Neural cell (in vitro differentiated cells): ENCODE measurements at regions not wholly inside any gene's neighbourhood (a gene's known extent, or its start where the extent isn't known, plus 50 kb on each side); places are given as distances from the start of the nearest gene placed in this dataset.

Experiments
- H2AFZ ChIP-seq: fragments of 200-600, 300-800 bp; sonication (generic), shearing (Covaris generic); 2 replicates; pipeline ENCODE4 v1.6.0; 2014; ENCODE audit warnings: low read depth, mild to moderate bottlenecking, antibody characterized with exemption, low read length, moderate library complexity
- H3F3A ChIP-seq: fragments of 200-600 bp; shearing (Covaris generic); 2 replicates; pipeline ENCODE4 v1.6.1; 2016; ENCODE audit warnings: mild to moderate bottlenecking, moderate library complexity, mixed read lengths, antibody characterized with exemption, low read length; ENCODE audit not compliant: insufficient read depth, poor library complexity, severe bottlenecking
- H3K27ac ChIP-seq: fragments of 200-600, 300-800 bp; sonication (generic), shearing (Covaris generic); 2 replicates; pipeline ENCODE4 v1.5.1; 2014; ENCODE audit warnings: mild to moderate bottlenecking, low read length, moderate library complexity
- H3K27me3 ChIP-seq: fragments of 300-800, 200-600 bp; sonication (generic), shearing (Covaris generic); 2 replicates; pipeline ENCODE4 v1.6.0; 2014; ENCODE audit warnings: mild to moderate bottlenecking, low read depth, low read length, moderate library complexity; ENCODE audit not compliant: insufficient read depth
- H3K36me3 ChIP-seq: fragments of 300-800, 200-600 bp; sonication (generic), shearing (Covaris generic); 2 replicates; pipeline ENCODE4 v1.5.1; 2014; ENCODE audit warnings: mild to moderate bottlenecking, antibody characterized with exemption, low read length, moderate library complexity; ENCODE audit not compliant: insufficient read depth
- H3K4me2 ChIP-seq: fragments of 300-800, 200-600 bp; sonication (generic), shearing (Covaris generic); 2 replicates; pipeline ENCODE4 v1.6.0; 2014; ENCODE audit warnings: mild to moderate bottlenecking, low read length
- H3K4me3 ChIP-seq: fragments of 300-800, 200-600 bp; sonication (generic), shearing (Covaris generic); 2 replicates; pipeline ENCODE4 v1.5.1; 2014; ENCODE audit warnings: mild to moderate bottlenecking, low read length, moderate library complexity
- H3K79me2 ChIP-seq: fragments of 200-600 bp; shearing (Covaris generic); replicated peaks from 2 replicates; pipeline ENCODE4 v1.6.0; 2014; ENCODE audit warnings: mild to moderate bottlenecking, low read length, moderate library complexity; ENCODE audit not compliant: insufficient read depth
- H3K9ac ChIP-seq: fragments of 300-800, 200-600 bp; sonication (generic), shearing (Covaris generic); 2 replicates; pipeline ENCODE4 v1.6.1; 2016; ENCODE audit warnings: mild to moderate bottlenecking, low read length, mixed read lengths
- H3K9me2 ChIP-seq: fragments of 200-600 bp; shearing (Covaris generic); 2 replicates; pipeline ENCODE4 v1.6.1; 2016; ENCODE audit warnings: mild to moderate bottlenecking, low read length, mixed read lengths; ENCODE audit not compliant: insufficient read depth
- H3K9me3 ChIP-seq: fragments of 200-600, 300-800 bp; sonication (generic), shearing (Covaris generic); 2 replicates; pipeline ENCODE4 v1.6.1; 2016; ENCODE audit warnings: mild to moderate bottlenecking, mixed run types, low read length, moderate library complexity, mixed read lengths
- H4K20me1 ChIP-seq: fragments of 200-600 bp; shearing (Covaris generic); 2 replicates; pipeline ENCODE4 v1.6.1; 2016; ENCODE audit warnings: mild to moderate bottlenecking, mixed run types; ENCODE audit not compliant: insufficient read depth
- CTCF ChIP-seq: fragments of 450-650 bp; IDR thresholded peaks from 2 replicates; pipeline ENCODE4 v1.5.1; 2014; ENCODE audit warnings: antibody characterized with exemption, mild to moderate bottlenecking, moderate library complexity; ENCODE audit not compliant: poor library complexity, severe bottlenecking
- EP300 ChIP-seq: fragments of 450-650 bp; conservative IDR thresholded peaks from 2 replicates; pipeline ENCODE4 v1.6.1; 2014; ENCODE audit warnings: antibody characterized with exemption, mild to moderate bottlenecking, moderate library complexity; ENCODE audit not compliant: poor library complexity, severe bottlenecking
- EZH2 ChIP-seq: fragments of 200-600, 300-800 bp; shearing (Covaris generic), sonication (generic); IDR thresholded peaks from 2 replicates; pipeline ENCODE4 v1.6.1; 2014; ENCODE audit warnings: antibody characterized with exemption, low read length, borderline replicate concordance, mild to moderate bottlenecking; ENCODE audit not compliant: insufficient read depth, poor library complexity, severe bottlenecking
- MXI1 ChIP-seq: fragments of 450-650 bp; conservative IDR thresholded peaks from 2 replicates; pipeline ENCODE4 v1.6.1; 2014; ENCODE audit warnings: antibody characterized with exemption, mild to moderate bottlenecking; ENCODE audit not compliant: poor library complexity, severe bottlenecking
- POLR2AphosphoS5 ChIP-seq: IDR thresholded peaks from 2 replicates; pipeline ENCODE4 v1.6.1; 2012
- RAD21 ChIP-seq: fragments of 450-650 bp; conservative IDR thresholded peaks from 2 replicates; pipeline ENCODE4 v1.6.1; 2014; ENCODE audit warnings: antibody characterized with exemption, mild to moderate bottlenecking, moderate library complexity
- REST ChIP-seq: IDR thresholded peaks from 2 replicates; pipeline ENCODE4 v1.6.1; 2012; ENCODE audit warnings: borderline replicate concordance
- SMC3 ChIP-seq: fragments of 450-650 bp; conservative IDR thresholded peaks from 2 replicates; pipeline ENCODE4 v1.6.1; 2014; ENCODE audit warnings: antibody characterized with exemption, mild to moderate bottlenecking, moderate library complexity; ENCODE audit not compliant: poor library complexity
- TAF1 ChIP-seq: IDR thresholded peaks from 2 replicates; pipeline ENCODE4 v1.6.1; 2012; ENCODE audit warnings: low read depth

- no peak overlapping the region for H2AFZ ChIP-seq
- no peak overlapping the region for H3K27ac ChIP-seq
- H3K4me2 ChIP-seq = no peak overlapping the region
- TF ChIP-seq RAD21 (no peak), TAF1 (no peak), POLR2AphosphoS5 (no peak), EP300 (no peak), SMC3 (no peak), MXI1 (no peak), REST (no peak), EZH2 (no peak), CTCF (no peak)
- H3K4me3 ChIP-seq = no peak overlapping the region
- no peaks in the 10 kb centered on the region for H3K79me2 ChIP-seq
- H3K9me2 ChIP-seq = no peaks in the 10 kb centered on the region
- no peaks in the 10 kb centered on the region for H3K27me3 ChIP-seq
- H4K20me1 ChIP-seq = no peaks in the 10 kb centered on the region
- H3K36me3 ChIP-seq = no peaks in the 10 kb centered on the region
- no peak overlapping the region for H3K9ac ChIP-seq
- H3F3A ChIP-seq = no peaks in the 10 kb centered on the region
- H3K9me3 ChIP-seq = no peaks in the 10 kb centered on the region
Observed at GRCh38 chr4:138899999-138900398, 115.6 kb upstream of the NOCT start.

- H3K27ac ChIP-seq = no peak overlapping the region
- H3K27me3 ChIP-seq = no peaks in the 10 kb centered on the region
- no peak for TF ChIP-seq REST
- no peak for TF ChIP-seq RAD21
- TF ChIP-seq TAF1 = no peak
- TF ChIP-seq MXI1 = no peak
- TF ChIP-seq EP300 = no peak
- TF ChIP-seq CTCF = no peak
- no peak for TF ChIP-seq SMC3
- no peak for TF ChIP-seq POLR2AphosphoS5
- no peak for TF ChIP-seq EZH2
- no peak overlapping the region for H2AFZ ChIP-seq
- no peak overlapping the region for H3K4me3 ChIP-seq
- no peaks in the 10 kb centered on the region for H3K9me3 ChIP-seq
- H3F3A ChIP-seq = no peaks in the 10 kb centered on the region
- no peaks in the 10 kb centered on the region for H3K9me2 ChIP-seq
- H3K9ac ChIP-seq = no peak overlapping the region
- no peaks in the 10 kb centered on the region for H3K79me2 ChIP-seq
- no peak overlapping the region for H3K4me2 ChIP-seq
- no peaks in the 10 kb centered on the region for H4K20me1 ChIP-seq
- no peaks in the 10 kb centered on the region for H3K36me3 ChIP-seq
Observed at GRCh38 chr4:138898282-138898681, 117.3 kb upstream of the NOCT start.
